Adrenal gland (tissue), 9 donors: ENCODE measurements at regions not wholly inside any gene's neighbourhood (a gene's known extent, or its start where the extent isn't known, plus 50 kb on each side); places are given as distances from the start of the nearest gene placed in this dataset.

Experiments used
- DNase-seq, 7 donors: peaks; one replicate each; pipeline ENCODE4 v3.0.0-alpha.2; 2019 to 2020
- H3K27ac ChIP-seq, 5 donors: fragments of 200-600 bp; sonication (generic) in 4 of 5; 1 replicate in 3 of 5; 2 replicates in 2 of 5; pipeline versions ENCODE4 v1.5.1 to v1.8.0; 2016 to 2020; ENCODE audit warnings: mild to moderate bottlenecking in 1 of 5
- H3K27me3 ChIP-seq: fragments of 200-600 bp; 2 replicates; pipeline ENCODE4 v1.8.0; 2021
- H3K36me3 ChIP-seq, 2 donors: fragments of 200-600 bp; replicated peaks in 1 of 2; 1 replicate in 1 of 2; 2 replicates in 1 of 2; pipeline versions ENCODE4 v1.5.1 to v1.8.0; 2018 to 2022
- H3K4me1 ChIP-seq, 2 donors: fragments of 200-600 bp; replicated peaks in 1 of 2; 1 replicate in 1 of 2; 2 replicates in 1 of 2; pipeline versions ENCODE4 v1.5.1 to v1.8.0; 2018 to 2021
- H3K4me3 ChIP-seq, 4 donors: fragments of 200-600 bp; sonication (generic) in 3 of 4; one replicate each; pipeline ENCODE4 v1.5.1; 2016 to 2018
- H3K9me3 ChIP-seq, 3 donors: fragments of 200-600 bp; sonication (generic) in 1 of 3; replicated peaks in 1 of 3; 1 replicate in 2 of 3; 2 replicates in 1 of 3; pipeline versions ENCODE4 v1.5.1 to v1.8.0; 2016 to 2021
- CTCF ChIP-seq, 6 experiments: fragments of 450-650 bp in 4 of 6; fragments of 200-600 bp in 2 of 6; sonication (generic) in 1 of 6; IDR thresholded peaks; 1 replicate in 5 of 6; 2 replicates in 1 of 6; pipeline versions ENCODE4 v1.5.1 to v1.8.0; 2016 to 2021; ENCODE audit warnings: antibody characterized with exemption in 6 of 6, mild to moderate bottlenecking in 2 of 6, moderate library complexity in 1 of 6
- POLR2A ChIP-seq, 2 donors: fragments of 450-650 bp; IDR thresholded peaks; one replicate each; pipeline ENCODE4 v1.6.1; 2017; ENCODE audit warnings: antibody characterized with exemption in 2 of 2, mild to moderate bottlenecking in 2 of 2, moderate library complexity in 1 of 2
- WGBS, 4 donors: extraction: QIAGEN DNeasy Blood & Tissue Kit in 2 of 4; methylation state at CpG; one replicate each; pipeline versions ENCODE4 v1.1.5 to v1.1.7; 2013 to 2017; 5-methylcytosine and 5-hydroxymethylcytosine counted together
- intact Hi-C, 2 donors: fragments of 100-400 bp; cut with DNase I; formaldehyde crosslinking; loops; one replicate each; pipeline versions ENCODE4 v1.14.1 to v1.15.0; 2022 to 2023
- donor health status: healthy with polysubstance abuse.
- donor health status: Bipolar disorder and iron deficiency.
- donor health status: DM: yes; HTN: yes; CAD: no.
- donor health status: DM: no; HTN: no; CAD: no.
- donor health status: DM: no; HTN: no; CAD: no.

GRCh38 chr2:223366566-223366965 lies 235.6 kb downstream of the SCG2 start:
- Histone ChIP-seq H3K4me3 (no peak overlapping the region), H3K36me3 (no peaks in the 10 kb centered on the region), H3K27ac (no peak overlapping the region), H3K9me3 (no peaks in the 10 kb centered on the region), H3K27me3 (no peaks in the 10 kb centered on the region), H3K4me1 (no peaks in the 10 kb centered on the region)
- TF ChIP-seq CTCF (IDR thresholded peaks at IDR 0.05) (no peak), POLR2A (IDR thresholded peaks at IDR 0.05) (no peak)
- WGBS, 4 donors, result 80 to 91% (median 87%) methylated on average over 5 of the region's 5 CpGs
- DNase-seq, result no peak
- intact Hi-C loops, result no loop called here

GRCh38 chr2:223368481-223368880 lies 233.7 kb downstream of the SCG2 start:
- 41 to 63% (median 50%) methylated on average over 2 of the region's 2 CpGs for WGBS, 4 donors
- no peaks in the 10 kb centered on the region for H3K9me3 ChIP-seq
- TF ChIP-seq POLR2A (IDR thresholded peaks at IDR 0.05) (no peak), CTCF (IDR thresholded peaks at IDR 0.05) (no peak)
- intact Hi-C loops, result no loop called here
- H3K36me3 ChIP-seq, result no peaks in the 10 kb centered on the region
- no peak overlapping the region for H3K27ac ChIP-seq
- no peaks in the 10 kb centered on the region for H3K27me3 ChIP-seq
- DNase-seq, result no peak
- H3K4me3 ChIP-seq, result no peak overlapping the region
- no peaks in the 10 kb centered on the region for H3K4me1 ChIP-seq

DNA sequence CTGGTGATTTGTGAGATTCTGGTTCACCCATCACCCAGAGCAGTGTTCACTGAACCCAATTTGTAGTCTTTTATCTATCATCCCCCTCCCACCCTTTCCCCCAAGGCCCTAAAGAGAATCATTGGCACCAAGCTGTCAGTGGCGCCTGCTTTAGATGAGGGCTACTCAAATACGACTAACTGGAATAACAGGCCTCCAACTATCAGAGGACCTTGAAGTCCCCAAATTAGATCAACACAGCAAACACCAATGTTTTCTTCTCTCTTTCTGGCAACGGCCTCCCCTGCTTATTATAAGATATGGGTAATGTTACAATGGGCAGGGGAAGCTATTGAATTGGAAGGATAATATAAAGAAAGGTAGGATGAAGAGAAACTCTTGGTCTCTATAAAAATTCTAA lies 232.3 kb downstream of the SCG2 start:
- H3K36me3 ChIP-seq, result no peaks in the 10 kb centered on the region
- no peaks in the 10 kb centered on the region for H3K9me3 ChIP-seq
- intact Hi-C loops, result no loop called here
- DNase-seq, result no peak
- WGBS, 4 donors, result 39 to 53% (median 52%) methylated on average over 3 of the region's 3 CpGs
- H3K4me3 ChIP-seq, result no peak overlapping the region
- H3K27ac ChIP-seq, result no peak overlapping the region
- no peaks in the 10 kb centered on the region for H3K27me3 ChIP-seq
- no peak for TF ChIP-seq POLR2A (IDR thresholded peaks at IDR 0.05)
- TF ChIP-seq CTCF (IDR thresholded peaks at IDR 0.05), result no peak
- H3K4me1 ChIP-seq, result no peaks in the 10 kb centered on the region

DNA sequence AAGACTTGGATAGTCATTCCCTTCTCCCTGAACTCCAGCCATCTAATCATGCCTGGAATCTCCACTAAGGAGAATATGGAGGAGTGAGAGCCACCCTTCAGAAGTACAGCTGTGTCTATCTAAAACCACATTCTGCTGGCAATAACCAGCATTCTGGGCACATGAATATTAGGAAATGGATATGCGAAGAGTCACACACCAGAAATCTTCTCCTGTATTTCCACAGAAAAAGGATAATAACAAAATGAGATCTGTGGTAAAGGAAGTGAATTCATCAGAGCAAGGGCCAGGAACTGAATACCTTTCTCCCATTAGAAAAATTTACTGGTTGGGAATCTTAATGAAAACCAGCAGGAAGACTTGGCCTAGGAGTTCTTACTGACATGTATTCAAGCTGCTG lies 218.8 kb downstream of the SCG2 start:
- H3K27ac ChIP-seq, result no peak overlapping the region
- no peaks in the 10 kb centered on the region for H3K27me3 ChIP-seq
- TF ChIP-seq CTCF (IDR thresholded peaks at IDR 0.05) (no peak), POLR2A (IDR thresholded peaks at IDR 0.05) (no peak)
- intact Hi-C loops, result no loop called here
- no peaks in the 10 kb centered on the region for H3K4me1 ChIP-seq
- no peaks in the 10 kb centered on the region for H3K9me3 ChIP-seq
- H3K36me3 ChIP-seq, result no peaks in the 10 kb centered on the region
- 88 to 100% (median 96%) methylated on average over 1 of the region's 1 CpG for WGBS, 4 donors
- H3K4me3 ChIP-seq, result no peak overlapping the region
- no peak for DNase-seq
